Panc1 (cell line): ENCODE measurements at regions not wholly inside any gene's neighbourhood (a gene's known extent, or its start where the extent isn't known, plus 50 kb on each side); places are given as distances from the start of the nearest gene placed in this dataset.

Experiments used
- CTCF ChIP-seq: fragments of 450-650 bp; IDR thresholded peaks from 2 replicates; pipeline ENCODE4 v1.5.1; 2017; ENCODE audit warnings: mild to moderate bottlenecking
- REST ChIP-seq, 2 experiments: IDR thresholded peaks; 2 replicates each; pipeline ENCODE4 v1.6.1; 2011 to 2012; ENCODE audit warnings: low read depth in 2 of 2, control low read depth in 1 of 2, low read length in 1 of 2, mild to moderate bottlenecking in 1 of 2, moderate library complexity in 1 of 2; ENCODE audit not compliant: insufficient read depth in 1 of 2
- SIN3A ChIP-seq: IDR thresholded peaks from 2 replicates; pipeline ENCODE4 v1.6.1; 2012; ENCODE audit warnings: low read depth, mild to moderate bottlenecking, low read length, moderate library complexity, borderline replicate concordance; ENCODE audit not compliant: insufficient read depth

- TF ChIP-seq CTCF (no peak), REST (IDR thresholded peaks at IDR 0.05; ENCODE audit: insufficient read depth in 1 of 2, low read depth in 2 of 2, low read length in 1 of 2) (no peak), SIN3A (no peak)
Measured at GRCh38 chr18:39746201-39746600, 2180.6 kb upstream of the CELF4 start.
